Panc1 (cell line): ENCODE measurements at regions not wholly inside any gene's neighbourhood (a gene's known extent, or its start where the extent isn't known, plus 50 kb on each side); places are given as distances from the start of the nearest gene placed in this dataset.

Experiments
- ATAC-seq: fragments of 200-7000 bp; cut with Tn5 transposase; 2 replicates; pipeline ENCODE4 v1.9.1; 2020; ENCODE audit warnings: mild to moderate bottlenecking, moderate library complexity
- BruUV-seq: library from RNA; stranded (reverse); fragments of 400-500 nt; replicated peaks from 2 replicates; lab custom pipeline; 2021; lab: Mats Ljungman, UMichigan
- CTCF ChIA-PET: fragments of 300-600 bp; sonication (Branson Sonifier 250); formaldehyde crosslinking; loops from one replicate; lab custom pipeline; 2022; ENCODE audit warnings: antibody characterized with exemption; lab: Charles Lee
- POLR2A ChIA-PET: fragments of 300-600 bp; sonication (Branson Sonifier 250); formaldehyde crosslinking; loops from one replicate; lab custom pipeline; 2022; ENCODE audit warnings: antibody characterized with exemption; lab: Charles Lee
- DNase-seq: peaks from one replicate; pipeline ENCODE4 v3.0.0-alpha.2; 2010; ENCODE audit warnings: low read depth, low spot score
- H3K27ac ChIP-seq: 2 replicates; pipeline ENCODE4 v1.5.1; 2011; ENCODE audit warnings: mild to moderate bottlenecking, low read length, inconsistent platforms
- H3K27me3 ChIP-seq: fragments of 200-500 bp; sonication (Bioruptor generic); 2 replicates; pipeline ENCODE4 v1.6.0; 2014; ENCODE audit warnings: low read length, inconsistent platforms; ENCODE audit not compliant: control insufficient read depth, insufficient read depth
- H3K36me3 ChIP-seq: fragments of 200-500 bp; sonication (Bioruptor generic); 2 replicates; pipeline ENCODE4 v1.5.1; 2014; ENCODE audit warnings: inconsistent platforms, mild to moderate bottlenecking, low read length, moderate library complexity; ENCODE audit not compliant: control insufficient read depth, insufficient read depth
- H3K4me1 ChIP-seq: 2 replicates; pipeline ENCODE4 v1.5.1; 2011; ENCODE audit warnings: inconsistent platforms, mild to moderate bottlenecking, low read length, moderate library complexity; ENCODE audit not compliant: control insufficient read depth, insufficient read depth
- H3K4me3 ChIP-seq, 2 experiments: 2 replicates each; pipeline ENCODE4 v1.5.1; 2011 to 2012; ENCODE audit warnings: low read depth in 2 of 2, low read length in 2 of 2, mild to moderate bottlenecking in 2 of 2, inconsistent platforms in 1 of 2, moderate library complexity in 1 of 2
- H3K9me3 ChIP-seq: fragments of 200-500 bp; sonication (Bioruptor generic); 2 replicates; pipeline ENCODE4 v1.5.1; 2014; ENCODE audit warnings: low read depth, mild to moderate bottlenecking, inconsistent platforms, low read length, moderate library complexity; ENCODE audit not compliant: control insufficient read depth, insufficient read depth
- CTCF ChIP-seq: fragments of 450-650 bp; IDR thresholded peaks from 2 replicates; pipeline ENCODE4 v1.5.1; 2017; ENCODE audit warnings: mild to moderate bottlenecking
- POLR2AphosphoS5 ChIP-seq: IDR thresholded peaks from 2 replicates; pipeline ENCODE4 v1.6.1; 2012; ENCODE audit warnings: mild to moderate bottlenecking, low read depth, low read length, moderate library complexity
- SIN3A ChIP-seq: IDR thresholded peaks from 2 replicates; pipeline ENCODE4 v1.6.1; 2012; ENCODE audit warnings: low read depth, mild to moderate bottlenecking, low read length, moderate library complexity, borderline replicate concordance; ENCODE audit not compliant: insufficient read depth
- TCF7L2 ChIP-seq: IDR thresholded peaks from 2 replicates; pipeline ENCODE4 v1.6.1; 2011; ENCODE audit warnings: mild to moderate bottlenecking, low read depth, low read length, inconsistent platforms
- in situ Hi-C: cut with HindIII; loops from 2 replicates; pipeline ENCODE4 v1.10.0; 2016; ENCODE audit warnings: low sequenced_read_pairs, low pct_unique_long_range_greater_than_20kb
- intact Hi-C: fragments of 100-400 bp; cut with micrococcal nuclease; formaldehyde crosslinking; loops from one replicate; pipeline ENCODE4 v1.10.0; 2022; ENCODE audit not compliant: unreplicated experiment
- TF ChIP-seq, protein P1 (sequence below), 2 experiments: IDR thresholded peaks; 2 replicates each; pipeline ENCODE4 v1.6.1; 2011 to 2012; ENCODE audit warnings: low read depth in 2 of 2, control low read depth in 1 of 2, low read length in 1 of 2, mild to moderate bottlenecking in 1 of 2, moderate library complexity in 1 of 2; ENCODE audit not compliant: insufficient read depth in 1 of 2

- CTCF ChIA-PET = no interaction called here
- BruUV-seq = no TSS peak
- Histone ChIP-seq H3K4me1 (no peaks in the 10 kb centered on the region), H3K27ac (no peak overlapping the region), H3K9me3 (peaks cover 8% of the 10 kb centered on the region; the same call in 1 of the 2 replicates), H3K36me3 (no peaks in the 10 kb centered on the region), H3K4me3 (no peak overlapping the region), H3K27me3 (no peaks in the 10 kb centered on the region)
- ATAC-seq = no peak
- TF ChIP-seq CTCF = no peak
- no peak for TF ChIP-seq POLR2AphosphoS5
- TF ChIP-seq, protein P1, sequence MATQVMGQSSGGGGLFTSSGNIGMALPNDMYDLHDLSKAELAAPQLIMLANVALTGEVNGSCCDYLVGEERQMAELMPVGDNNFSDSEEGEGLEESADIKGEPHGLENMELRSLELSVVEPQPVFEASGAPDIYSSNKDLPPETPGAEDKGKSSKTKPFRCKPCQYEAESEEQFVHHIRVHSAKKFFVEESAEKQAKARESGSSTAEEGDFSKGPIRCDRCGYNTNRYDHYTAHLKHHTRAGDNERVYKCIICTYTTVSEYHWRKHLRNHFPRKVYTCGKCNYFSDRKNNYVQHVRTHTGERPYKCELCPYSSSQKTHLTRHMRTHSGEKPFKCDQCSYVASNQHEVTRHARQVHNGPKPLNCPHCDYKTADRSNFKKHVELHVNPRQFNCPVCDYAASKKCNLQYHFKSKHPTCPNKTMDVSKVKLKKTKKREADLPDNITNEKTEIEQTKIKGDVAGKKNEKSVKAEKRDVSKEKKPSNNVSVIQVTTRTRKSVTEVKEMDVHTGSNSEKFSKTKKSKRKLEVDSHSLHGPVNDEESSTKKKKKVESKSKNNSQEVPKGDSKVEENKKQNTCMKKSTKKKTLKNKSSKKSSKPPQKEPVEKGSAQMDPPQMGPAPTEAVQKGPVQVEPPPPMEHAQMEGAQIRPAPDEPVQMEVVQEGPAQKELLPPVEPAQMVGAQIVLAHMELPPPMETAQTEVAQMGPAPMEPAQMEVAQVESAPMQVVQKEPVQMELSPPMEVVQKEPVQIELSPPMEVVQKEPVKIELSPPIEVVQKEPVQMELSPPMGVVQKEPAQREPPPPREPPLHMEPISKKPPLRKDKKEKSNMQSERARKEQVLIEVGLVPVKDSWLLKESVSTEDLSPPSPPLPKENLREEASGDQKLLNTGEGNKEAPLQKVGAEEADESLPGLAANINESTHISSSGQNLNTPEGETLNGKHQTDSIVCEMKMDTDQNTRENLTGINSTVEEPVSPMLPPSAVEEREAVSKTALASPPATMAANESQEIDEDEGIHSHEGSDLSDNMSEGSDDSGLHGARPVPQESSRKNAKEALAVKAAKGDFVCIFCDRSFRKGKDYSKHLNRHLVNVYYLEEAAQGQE (IDR thresholded peaks at IDR 0.05; ENCODE audit: insufficient read depth in 1 of 2, low read depth in 2 of 2, low read length in 1 of 2) = no peak
- TF ChIP-seq TCF7L2 = no peak
- TF ChIP-seq SIN3A = no peak
- intact Hi-C loops = no loop called here
- POLR2A ChIA-PET = no interaction called here
- DNase-seq = no peak
- in situ Hi-C loops = no loop called here
Observed at GRCh38 chr6:48889429-48889828, 573.6 kb downstream of the MMUT start.

DNA sequence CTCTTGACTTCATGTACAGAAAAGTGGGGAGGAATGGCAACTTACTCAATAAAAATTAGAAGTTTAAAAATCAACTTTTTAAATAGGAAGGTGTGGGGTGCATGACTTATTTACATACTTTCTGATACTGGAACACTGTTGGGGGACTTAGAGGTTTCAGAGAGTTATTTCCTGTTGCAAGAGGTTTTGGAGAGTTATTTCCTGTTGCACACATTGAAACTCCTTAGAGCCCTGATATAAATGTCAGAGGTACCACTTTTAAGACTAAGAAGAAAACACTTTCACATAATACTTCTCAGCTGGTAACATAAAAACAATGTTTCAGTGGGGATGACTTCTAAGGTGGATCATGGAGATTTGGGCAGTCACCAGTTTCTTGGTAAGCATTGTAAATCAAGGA, 579.9 kb downstream of the MMUT start:
- in situ Hi-C loops = no loop called here
- CTCF ChIA-PET = no interaction called here
- intact Hi-C loops = no loop called here

More for the DNA sequence above, 579.9 kb downstream of the MMUT start:
- no peak overlapping the region for H3K27ac ChIP-seq
- no peaks in the 10 kb centered on the region for H3K4me1 ChIP-seq
- H3K9me3 ChIP-seq = 0 out of 2 replicates have a peak, but pooled peaks cover 4% of the 10 kb centered on the region
- H3K4me3 ChIP-seq = no peak overlapping the region
- POLR2A ChIA-PET = no interaction called here
- no peaks in the 10 kb centered on the region for H3K36me3 ChIP-seq
- TF ChIP-seq, protein P1 (IDR thresholded peaks at IDR 0.05; ENCODE audit: insufficient read depth in 1 of 2, low read depth in 2 of 2, low read length in 1 of 2) = no peak
- no peak for TF ChIP-seq CTCF
- no peak for TF ChIP-seq TCF7L2
- TF ChIP-seq POLR2AphosphoS5 = no peak
- TF ChIP-seq SIN3A = no peak
- no TSS peak for BruUV-seq
- no peaks in the 10 kb centered on the region for H3K27me3 ChIP-seq
- ATAC-seq = no peak
- DNase-seq = no peak
